ENCODE measurements at regions not wholly inside any gene's neighbourhood (a gene's known extent, or its start where the extent isn't known, plus 50 kb on each side); places are given as distances from the start of the nearest gene placed in this dataset.

DNA sequence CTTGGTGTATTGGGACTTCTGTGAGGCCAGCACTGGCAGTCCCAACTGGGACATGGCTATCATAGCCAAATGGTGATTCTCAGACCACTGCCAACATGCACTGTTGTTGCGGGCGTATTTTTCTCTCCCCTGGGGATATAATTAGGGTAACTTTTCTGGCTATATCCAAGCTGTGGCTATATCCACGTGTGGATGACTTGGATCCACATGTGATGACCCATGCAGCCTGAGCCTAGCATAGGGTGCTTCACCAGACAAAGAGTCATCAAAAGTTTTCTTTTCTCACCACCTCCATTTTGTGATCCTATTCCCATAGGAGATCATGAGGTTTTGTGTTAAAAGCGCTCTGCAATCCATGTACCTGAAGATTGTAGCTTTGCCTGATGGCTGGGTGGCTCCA lies 51.2 kb upstream of the CSF3R start:
- H3K27me3 ChIP-seq (ENCODE audit: low read depth, low read length) = no peaks in the 10 kb centered on the region; the same call in 1 of the 2 replicates
- H3K36me3 ChIP-seq (replicated peaks; ENCODE audit: low read depth, low read length) = no peaks in the 10 kb centered on the region
- H2AFZ ChIP-seq (ENCODE audit: low read depth, low read length) = no peak overlapping the region
- H3K4me3 ChIP-seq (ENCODE audit: low read length) = no peak overlapping the region
- no peak overlapping the region for H3K4me2 ChIP-seq (ENCODE audit: low read length)
- no peak for TF ChIP-seq CTCF (IDR thresholded peaks at IDR 0.05; ENCODE audit: low read depth, low read length)
- TF ChIP-seq EZH2phosphoT487 (IDR thresholded peaks at IDR 0.05; ENCODE audit: low read depth) = no peak
- no peak overlapping the region for H3K9ac ChIP-seq (ENCODE audit: low read length)
- H3K79me2 ChIP-seq (ENCODE audit: low read length) = no peaks in the 10 kb centered on the region
- no peaks in the 10 kb centered on the region for H3K9me3 ChIP-seq (ENCODE audit: insufficient read depth, low read length)
- no peak overlapping the region for H3K27ac ChIP-seq (ENCODE audit: low read length)
- no peaks in the 10 kb centered on the region for H4K20me1 ChIP-seq (ENCODE audit: insufficient read depth, low read length)
- no peaks in the 10 kb centered on the region for H3K4me1 ChIP-seq (ENCODE audit: low read length)

- TF ChIP-seq EZH2phosphoT487 (IDR thresholded peaks at IDR 0.05; ENCODE audit: low read depth) = no peak
- no peak overlapping the region for H3K27ac ChIP-seq (ENCODE audit: low read length)
- H3K4me2 ChIP-seq (ENCODE audit: low read length) = no peak overlapping the region
- H3K4me1 ChIP-seq (ENCODE audit: low read length) = no peaks in the 10 kb centered on the region
- no peak overlapping the region for H2AFZ ChIP-seq (ENCODE audit: low read depth, low read length)
- H3K36me3 ChIP-seq (replicated peaks; ENCODE audit: low read depth, low read length) = no peaks in the 10 kb centered on the region
- H3K9ac ChIP-seq (ENCODE audit: low read length) = no peak overlapping the region
- no peaks in the 10 kb centered on the region for H3K9me3 ChIP-seq (ENCODE audit: insufficient read depth, low read length)
- no peaks in the 10 kb centered on the region; the same call in 1 of the 2 replicates for H3K27me3 ChIP-seq (ENCODE audit: low read depth, low read length)
- no peaks in the 10 kb centered on the region for H3K79me2 ChIP-seq (ENCODE audit: low read length)
- H4K20me1 ChIP-seq (ENCODE audit: insufficient read depth, low read length) = no peaks in the 10 kb centered on the region
- no peak overlapping the region for H3K4me3 ChIP-seq (ENCODE audit: low read length)
Observed at GRCh38 chr1:36532810-36533401, 50.2 kb upstream of the CSF3R start.
